A549 (cell line): ENCODE measurements at regions not wholly inside any gene's neighbourhood (a gene's known extent, or its start where the extent isn't known, plus 50 kb on each side); places are given as distances from the start of the nearest gene placed in this dataset.
"Not testable (repeated sequence)": the region's sequence is repeated elsewhere in the genome, so short reads cannot be mapped to it uniquely, and the experiment has no call there.

ENCODE experiments used
- CBX2 ChIP-seq: fragments of 200-600 bp; sonication (generic); IDR thresholded peaks from 2 replicates; pipeline ENCODE4 v1.6.1; 2016; ENCODE audit warnings: low read depth, mild to moderate bottlenecking, borderline replicate concordance
- CEBPB ChIP-seq, 2 experiments: fragments of >200 bp in 1 of 2; sonication (Bioruptor Twin) in 1 of 2; formaldehyde crosslinking in 1 of 2; IDR thresholded peaks; 2 replicates each; pipeline ENCODE4 v1.6.1; 2012 to 2016
- EHMT2 ChIP-seq: fragments of 200-600 bp; sonication (generic); IDR thresholded peaks from 2 replicates; pipeline ENCODE4 v1.6.1; 2016; ENCODE audit warnings: antibody characterized with exemption, low read depth, mild to moderate bottlenecking, moderate library complexity
- HDAC2 ChIP-seq: fragments of 200-600 bp; sonication (generic); IDR thresholded peaks from 2 replicates; pipeline ENCODE4 v1.6.1; 2016
- HOXA7 ChIP-seq: fragments of 250-450 bp; sonication (Bioruptor Pico); IDR thresholded peaks from 2 replicates; pipeline ENCODE4 v1.5.0; 2020; ENCODE audit warnings: mild to moderate bottlenecking, moderate library complexity
- JUN ChIP-seq, 2 experiments: fragments of >200 bp; sonication (Bioruptor Twin); formaldehyde crosslinking; IDR thresholded peaks; 2 replicates in 1 of 2; 3 replicates in 1 of 2; pipeline ENCODE4 v1.6.1; 2016 to 2017
- KDM1A ChIP-seq: fragments of 200-600 bp; sonication (generic); IDR thresholded peaks from 2 replicates; pipeline ENCODE4 v1.6.1; 2016; ENCODE audit warnings: low read depth, mild to moderate bottlenecking
- POLR2A ChIP-seq: IDR thresholded peaks from 2 replicates; pipeline ENCODE4 v1.6.1; 2012; ENCODE audit warnings: mild to moderate bottlenecking, low read length
- RNF2 ChIP-seq: fragments of 200-600 bp; sonication (generic); IDR thresholded peaks from 2 replicates; pipeline ENCODE4 v1.6.1; 2016; ENCODE audit warnings: low read depth, mild to moderate bottlenecking, antibody characterized with exemption, moderate library complexity, borderline replicate concordance
- TF ChIP-seq, protein P1 (sequence below): fragments of >200 bp; sonication (Bioruptor Twin); formaldehyde crosslinking; IDR thresholded peaks from 3 replicates; pipeline ENCODE4 v1.5.1; 2016
- TF ChIP-seq, protein P2 (sequence below): IDR thresholded peaks from 2 replicates; pipeline ENCODE4 v1.6.1; 2012

DNA sequence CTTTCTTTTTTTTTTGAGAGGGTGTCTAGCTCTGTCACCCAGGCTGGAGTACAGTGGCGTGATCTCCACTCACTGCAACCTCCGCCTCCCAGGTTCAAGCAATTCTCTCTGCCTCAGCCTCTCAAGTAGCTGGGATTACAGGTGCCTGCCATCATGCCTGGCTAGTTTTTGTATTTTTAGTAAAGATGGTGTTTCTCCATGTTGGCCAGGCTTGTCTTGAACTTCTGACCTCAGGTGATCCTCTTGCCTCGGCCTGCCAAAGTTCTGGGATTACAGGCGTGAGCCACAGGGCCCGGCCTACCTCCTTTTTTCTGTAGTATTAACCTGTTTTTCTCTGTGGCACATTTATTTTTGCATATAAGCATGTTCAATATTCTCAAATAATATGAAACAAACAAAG lies 90.1 kb upstream of the PNPT1 start:
- TF ChIP-seq POLR2A; CEBPB (IDR thresholded peaks at IDR 0.05); EHMT2; CBX2; JUN (IDR thresholded peaks at IDR 0.05); HDAC2; HOXA7 (CRISPR knock-in tag); KDM1A; RNF2: not testable (repeated sequence)
- TF ChIP-seq, protein P1, sequence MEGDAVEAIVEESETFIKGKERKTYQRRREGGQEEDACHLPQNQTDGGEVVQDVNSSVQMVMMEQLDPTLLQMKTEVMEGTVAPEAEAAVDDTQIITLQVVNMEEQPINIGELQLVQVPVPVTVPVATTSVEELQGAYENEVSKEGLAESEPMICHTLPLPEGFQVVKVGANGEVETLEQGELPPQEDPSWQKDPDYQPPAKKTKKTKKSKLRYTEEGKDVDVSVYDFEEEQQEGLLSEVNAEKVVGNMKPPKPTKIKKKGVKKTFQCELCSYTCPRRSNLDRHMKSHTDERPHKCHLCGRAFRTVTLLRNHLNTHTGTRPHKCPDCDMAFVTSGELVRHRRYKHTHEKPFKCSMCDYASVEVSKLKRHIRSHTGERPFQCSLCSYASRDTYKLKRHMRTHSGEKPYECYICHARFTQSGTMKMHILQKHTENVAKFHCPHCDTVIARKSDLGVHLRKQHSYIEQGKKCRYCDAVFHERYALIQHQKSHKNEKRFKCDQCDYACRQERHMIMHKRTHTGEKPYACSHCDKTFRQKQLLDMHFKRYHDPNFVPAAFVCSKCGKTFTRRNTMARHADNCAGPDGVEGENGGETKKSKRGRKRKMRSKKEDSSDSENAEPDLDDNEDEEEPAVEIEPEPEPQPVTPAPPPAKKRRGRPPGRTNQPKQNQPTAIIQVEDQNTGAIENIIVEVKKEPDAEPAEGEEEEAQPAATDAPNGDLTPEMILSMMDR = not testable (repeated sequence)
- TF ChIP-seq, protein P2, sequence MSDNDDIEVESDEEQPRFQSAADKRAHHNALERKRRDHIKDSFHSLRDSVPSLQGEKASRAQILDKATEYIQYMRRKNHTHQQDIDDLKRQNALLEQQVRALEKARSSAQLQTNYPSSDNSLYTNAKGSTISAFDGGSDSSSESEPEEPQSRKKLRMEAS = not testable (repeated sequence)
